ENCODE measurements at regions not wholly inside any gene's neighbourhood (a gene's known extent, or its start where the extent isn't known, plus 50 kb on each side); places are given as distances from the start of the nearest gene placed in this dataset.

- TF ChIP-seq SP1 (IDR thresholded peaks at IDR 0.05; ENCODE audit: low read depth) = no peak
- no peak for TF ChIP-seq POLR2A (IDR thresholded peaks at IDR 0.05; ENCODE audit: borderline replicate concordance, extremely low read depth, insufficient read depth, insufficient read length)
- TF ChIP-seq YY1 (IDR thresholded peaks at IDR 0.05; ENCODE audit: extremely low read depth, insufficient replicate concordance, low read depth, low read length) = no peak
- TF ChIP-seq POLR2AphosphoS5 (IDR thresholded peaks at IDR 0.05; ENCODE audit: low read depth, low read length) = no peak
- no peak for TF ChIP-seq REST (IDR thresholded peaks at IDR 0.05; ENCODE audit: low read depth)
Measured at GRCh38 chr2:8223695-8224346, 458.0 kb upstream of the ID2 start.
